OCI-LY7 (cell line): ENCODE measurements at regions not wholly inside any gene's neighbourhood (a gene's known extent, or its start where the extent isn't known, plus 50 kb on each side); places are given as distances from the start of the nearest gene placed in this dataset.

Experiments used
- CTCF ChIP-seq: fragments of 200-600 bp; sonication (generic); conservative IDR thresholded peaks from 2 replicates; pipeline ENCODE4 v1.5.1; 2014; ENCODE audit warnings: mild to moderate bottlenecking, antibody characterized with exemption, low read length, moderate library complexity, mixed read lengths
- EZH2phosphoT487 ChIP-seq: fragments of 200-600 bp; sonication (generic); IDR thresholded peaks from 2 replicates; pipeline ENCODE4 v1.6.1; 2018; ENCODE audit warnings: low read depth, borderline replicate concordance, mild to moderate bottlenecking, mixed run types, antibody characterized with exemption, low read length, moderate library complexity, mixed read lengths

- TF ChIP-seq CTCF (no peak), EZH2phosphoT487 (no peak)
Observed at GRCh38 chr12:45582536-45582935, 147.0 kb upstream of the ARID2 start.
